NCI-H2029 treated with DMSO at 0.1 percent for 48 hours (cell line): ENCODE measurements at regions not wholly inside any gene's neighbourhood (a gene's known extent, or its start where the extent isn't known, plus 50 kb on each side); places are given as distances from the start of the nearest gene placed in this dataset.

Experiments used
- DNase-seq: peaks from one replicate; lab custom pipeline; 2025; lab: John Stamatoyannopoulos, UW

DNA sequence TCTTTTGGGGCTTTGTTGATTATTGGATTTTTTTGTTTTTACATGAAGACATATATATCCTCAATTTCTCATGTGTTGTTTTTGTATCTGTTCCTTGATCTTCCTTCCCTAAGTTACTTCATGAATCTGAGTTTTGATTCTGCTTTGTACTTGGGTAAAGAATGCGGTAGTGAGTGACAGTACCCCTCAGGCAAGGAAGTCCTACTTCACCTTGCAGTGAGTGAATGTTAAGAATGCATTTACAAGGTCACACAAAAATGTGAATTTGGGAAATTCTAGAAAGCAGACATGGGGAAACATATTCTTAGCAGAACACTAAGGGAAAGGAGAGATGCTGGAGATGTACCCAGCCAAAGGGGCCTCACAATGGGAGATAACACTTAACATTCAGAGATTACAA is 373.1 kb upstream of the LCORL start:
- DNase-seq = no peak

- DNase-seq = no peak
Observed at GRCh38 chr4:18391354-18391728, 369.8 kb upstream of the LCORL start.

DNA sequence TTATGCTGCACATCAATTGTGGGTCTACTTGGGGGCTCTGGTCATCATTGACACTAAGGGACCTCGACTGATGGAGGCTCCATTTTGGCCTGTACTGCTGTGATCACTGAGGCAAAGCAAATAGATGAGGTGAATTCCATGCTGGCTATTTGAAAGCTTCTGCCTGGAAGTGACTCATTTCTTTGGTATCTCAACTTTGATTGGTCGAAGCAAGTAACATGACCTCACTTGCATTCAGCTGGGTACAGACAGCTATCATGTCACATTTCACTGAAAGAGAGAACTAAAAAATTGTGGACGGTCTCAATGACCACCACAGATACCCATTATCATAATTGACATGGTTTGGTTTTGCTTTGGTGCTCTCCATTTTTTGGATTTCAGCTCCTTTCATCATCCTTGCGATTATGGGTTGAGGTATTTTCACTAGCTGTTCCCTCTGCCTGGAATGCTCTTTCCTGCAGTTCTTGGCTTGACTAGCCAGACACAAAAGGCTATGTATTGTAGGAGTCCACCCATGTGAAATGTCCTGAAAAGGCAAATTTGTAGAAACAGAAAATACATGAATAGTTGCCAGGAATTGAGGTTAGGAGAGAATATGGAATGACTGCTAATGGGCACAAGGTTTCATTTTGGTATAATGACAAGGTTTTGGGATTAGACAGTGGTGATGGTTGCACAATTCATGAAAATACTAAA is 369.2 kb upstream of the LCORL start:
- DNase-seq = no peak

DNA sequence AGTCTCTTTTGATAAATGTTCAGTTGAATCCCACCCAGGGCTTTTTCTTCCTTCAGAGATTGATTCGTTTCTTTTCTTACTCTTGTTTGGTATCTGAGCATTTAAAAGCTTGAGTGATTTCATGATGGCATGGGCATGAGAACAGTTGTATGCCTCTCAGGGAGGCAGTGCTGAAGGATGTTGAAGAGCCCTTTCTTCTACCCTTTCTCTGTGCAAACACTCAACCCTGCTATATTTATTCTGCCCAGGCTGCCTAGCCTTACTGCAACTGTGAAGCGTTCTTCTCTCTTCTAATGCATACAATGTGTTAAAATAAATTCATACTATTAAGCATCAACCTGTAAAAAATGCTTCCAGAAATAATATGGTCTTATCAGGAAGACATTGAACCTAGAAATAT is 367.6 kb upstream of the LCORL start:
- peak; percentile 59 for DNase-seq

GRCh38 chr4:18388039-18388438 is 366.5 kb upstream of the LCORL start:
- DNase-seq = no peak

DNA sequence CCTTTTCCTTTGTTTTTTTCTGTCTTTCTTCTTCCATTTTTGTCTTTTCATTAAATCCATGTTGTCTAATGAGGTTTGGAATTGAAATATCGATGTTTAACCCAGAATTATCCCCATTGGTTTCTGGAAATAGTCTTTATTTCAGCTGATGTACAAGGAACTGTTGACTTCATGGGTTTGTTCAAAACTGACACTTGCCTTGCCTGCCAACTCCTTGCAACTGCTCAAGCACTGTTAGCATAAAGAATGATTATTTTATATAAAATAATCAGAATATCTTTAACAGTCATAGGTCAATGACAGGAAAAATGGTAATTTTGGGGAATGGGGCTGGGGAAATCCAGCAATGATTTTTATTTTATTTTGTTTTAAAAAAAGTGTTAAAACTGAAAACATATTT is 359.6 kb upstream of the LCORL start:
- DNase-seq = no peak

- no peak for DNase-seq
Observed at GRCh38 chr4:18369561-18369960, 348.0 kb upstream of the LCORL start.

- peak; percentile 17 for DNase-seq
Observed at GRCh38 chr4:18366892-18367291, 345.3 kb upstream of the LCORL start.

- no peak for DNase-seq
Observed at GRCh38 chr4:18366136-18366535, 344.6 kb upstream of the LCORL start.

- no peak for DNase-seq
Observed at GRCh38 chr4:18343581-18343980, 322.0 kb upstream of the LCORL start.

- no peak for DNase-seq
Observed at GRCh38 chr4:18342847-18343246, 321.3 kb upstream of the LCORL start.

- peak; percentile 8 for DNase-seq
Observed at GRCh38 chr4:18321956-18322530, 300.5 kb upstream of the LCORL start.

GRCh38 chr4:18319431-18319830 is 297.9 kb upstream of the LCORL start:
- DNase-seq = no peak

- DNase-seq = no peak
Observed at GRCh38 chr4:18318682-18319388, 297.3 kb upstream of the LCORL start.

DNA sequence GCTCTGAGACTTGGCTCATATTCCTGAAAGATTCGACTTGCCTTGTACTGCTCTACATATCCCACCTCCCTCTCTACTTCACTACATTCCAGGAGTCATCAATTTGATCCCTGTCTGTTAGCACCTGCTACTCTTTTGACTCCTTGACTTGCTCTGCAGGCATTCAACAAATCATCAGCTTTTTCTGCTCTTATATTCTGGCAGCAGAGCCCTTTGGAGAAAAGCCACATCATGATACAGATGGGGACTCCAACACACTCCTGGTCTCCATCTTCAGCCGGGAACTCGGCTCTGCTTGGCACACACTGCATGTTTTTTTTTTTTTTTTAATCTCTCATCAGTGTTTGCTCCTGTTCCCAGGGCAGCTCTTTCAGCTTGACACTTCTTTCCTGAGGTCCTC is 293.2 kb upstream of the LCORL start:
- peak; percentile 7 for DNase-seq

GRCh38 chr4:18297684-18298083 is 276.1 kb upstream of the LCORL start:
- DNase-seq = no peak

DNA sequence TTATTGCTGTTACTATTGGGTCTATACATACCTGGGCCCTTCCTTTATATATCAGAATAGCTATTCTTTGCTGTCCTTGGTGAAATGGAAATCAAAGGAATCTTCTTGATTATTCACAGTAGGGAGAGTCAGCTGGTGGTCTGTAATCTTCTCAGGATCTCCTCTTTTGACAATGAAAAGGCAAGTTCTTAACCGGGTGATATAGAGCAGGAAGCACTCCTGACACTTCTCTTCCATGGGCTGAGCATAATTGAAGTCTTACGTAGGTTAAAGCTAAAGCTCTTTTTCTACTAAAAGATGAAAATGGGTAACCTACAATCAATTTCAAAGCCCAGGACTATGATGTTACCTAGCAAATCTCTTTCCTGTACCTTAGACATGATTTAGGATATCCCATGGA is 274.9 kb upstream of the LCORL start:
- no peak for DNase-seq

DNA sequence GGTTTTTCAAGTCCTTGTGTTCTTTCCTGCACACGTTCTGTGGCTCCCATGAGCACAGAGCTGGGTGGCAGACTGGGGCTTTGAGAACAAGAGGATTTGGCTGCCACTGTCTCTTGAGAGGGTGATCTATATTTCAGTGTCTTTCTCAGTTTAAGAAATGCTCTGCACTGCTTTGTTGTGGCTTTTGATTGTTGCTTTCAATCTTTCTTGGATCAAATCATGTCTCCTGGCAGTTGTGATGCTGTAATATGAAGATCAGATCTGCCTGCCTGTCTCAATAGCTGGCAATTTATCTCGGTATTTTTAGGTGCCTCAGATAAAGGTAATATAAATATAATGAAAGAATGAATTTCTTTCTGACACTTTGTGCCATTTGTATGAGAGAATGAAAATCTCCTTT is 273.3 kb upstream of the LCORL start:
- no peak for DNase-seq

DNA sequence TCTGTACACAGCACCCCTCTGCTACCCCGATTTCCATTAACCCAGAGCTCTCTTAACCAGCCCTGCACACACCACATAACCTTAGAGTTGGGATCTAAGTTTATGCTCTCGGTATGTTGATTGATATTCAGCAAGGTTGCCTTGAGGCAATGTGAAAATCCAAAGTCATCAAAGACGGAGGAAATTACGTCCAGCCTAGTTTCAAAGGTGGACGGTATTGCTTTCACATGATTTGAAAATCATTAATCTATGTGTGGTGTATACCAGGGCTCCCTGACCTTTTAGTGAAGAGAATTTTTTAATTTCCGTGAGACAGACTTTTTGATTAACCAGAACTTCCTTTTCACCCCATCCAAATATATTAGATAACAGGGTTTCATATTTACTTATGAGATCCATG is 272.5 kb upstream of the LCORL start:
- DNase-seq = no peak

GRCh38 chr4:18292411-18292810 is 270.9 kb upstream of the LCORL start:
- DNase-seq = no peak

GRCh38 chr4:18291981-18292380 is 270.4 kb upstream of the LCORL start:
- no peak for DNase-seq

DNA sequence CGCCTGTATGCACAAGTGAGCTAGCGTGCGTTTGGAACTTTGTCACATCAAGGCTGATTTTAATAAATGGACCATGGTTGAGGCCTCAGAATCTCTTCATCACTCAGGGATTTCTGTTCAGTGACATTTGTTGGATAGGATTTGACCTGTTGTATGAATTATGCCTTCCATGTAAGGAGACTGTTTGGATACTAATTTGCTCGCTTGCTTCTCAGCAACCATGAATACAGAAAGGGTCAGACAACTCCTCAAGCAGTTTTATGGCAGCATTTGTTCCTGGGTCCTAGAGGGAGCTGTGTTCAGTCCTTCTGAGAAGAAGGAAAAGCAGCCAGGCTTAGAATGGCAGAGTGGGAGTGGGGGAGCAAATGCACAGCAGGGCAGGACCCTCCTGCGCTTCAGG is 269.7 kb upstream of the LCORL start:
- DNase-seq = no peak

DNA sequence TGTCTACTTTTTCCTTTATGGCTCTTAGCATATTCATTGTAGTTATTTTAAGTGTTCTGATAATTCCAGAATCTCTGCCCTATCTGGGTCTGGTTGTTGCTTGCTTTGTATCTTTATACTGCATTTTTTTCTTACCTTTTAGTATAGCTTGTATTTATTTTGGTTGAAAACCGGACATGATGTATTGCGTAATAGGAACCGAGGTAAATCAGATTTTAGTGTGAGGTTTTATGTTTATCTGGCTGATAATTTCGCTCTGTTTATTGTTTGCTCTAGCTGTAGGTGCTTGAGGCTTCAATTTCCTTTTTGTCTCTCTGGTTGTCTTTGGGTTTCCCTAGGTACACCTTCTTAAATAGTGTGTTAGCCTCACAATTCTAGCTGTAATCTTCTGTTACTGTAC is 263.8 kb upstream of the LCORL start:
- no peak for DNase-seq

DNA sequence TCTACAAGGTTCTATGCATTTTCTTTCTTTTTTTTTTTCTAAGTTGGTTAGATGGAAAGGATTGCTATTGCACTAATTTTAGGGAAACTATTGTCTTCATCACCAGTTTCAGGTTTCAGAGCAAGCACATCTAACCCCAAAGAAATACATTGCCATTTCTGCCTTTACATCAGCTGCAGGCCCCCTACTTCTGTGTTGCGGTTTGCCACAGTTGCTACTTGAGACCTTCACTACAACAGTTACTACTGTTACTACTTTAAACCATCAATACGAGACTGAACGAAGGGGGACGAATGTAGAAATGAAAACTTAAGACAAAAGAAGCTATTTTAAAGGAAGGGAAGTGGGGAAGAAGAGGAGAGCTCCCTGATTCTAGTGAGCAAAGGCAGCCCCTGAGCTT is 256.7 kb upstream of the LCORL start:
- DNase-seq = no peak
